Naive thymus-derived CD4-positive, alpha-beta T cell (primary cell): ENCODE measurements at regions not wholly inside any gene's neighbourhood (a gene's known extent, or its start where the extent isn't known, plus 50 kb on each side); places are given as distances from the start of the nearest gene placed in this dataset.
A peak's percentile ranks its signal among the peaks of the same experiment; 100 is the strongest.

Experiments
- ATAC-seq: fragments of 150-1000 bp; cut with Tn5 transposase; 2 replicates; pipeline ENCODE4 v1.10.0; 2021; ENCODE audit warnings: mild to moderate bottlenecking, moderate library complexity
- CTCF ChIA-PET: fragments of 350-600 bp; sonication (Branson Sonifier 250); formaldehyde crosslinking; loops from one replicate; lab custom pipeline; 2021; ENCODE audit warnings: antibody characterized with exemption; lab: Charles Lee
- POLR2A ChIA-PET: fragments of 350-600 bp; sonication (Branson Sonifier 250); formaldehyde crosslinking; loops from one replicate; lab custom pipeline; 2021; ENCODE audit warnings: antibody characterized with exemption, inconsistent platforms; lab: Charles Lee
- DNase-seq, 9 donors: peaks; one replicate each; pipeline versions ENCODE4 v3.0.0 to v3.0.0-alpha.2; 2020 to 2022; ENCODE audit warnings: mixed read lengths in 1 of 9
- H3K27ac ChIP-seq: one replicate; pipeline ENCODE4 v1.7.0; 2013; ENCODE audit warnings: mild to moderate bottlenecking, low read depth, low read length, moderate library complexity
- H3K27me3 ChIP-seq, 2 donors: one replicate each; pipeline ENCODE4 v1.7.0; 2013; ENCODE audit warnings: low read length in 2 of 2, mild to moderate bottlenecking in 2 of 2, moderate library complexity in 2 of 2; ENCODE audit not compliant: control insufficient read depth in 2 of 2, insufficient read depth in 2 of 2
- H3K36me3 ChIP-seq, 3 experiments: 1 replicate in 2 of 3; 2 replicates in 1 of 3; pipeline ENCODE4 v1.7.0; 2013; ENCODE audit warnings: low read length in 3 of 3, mild to moderate bottlenecking in 3 of 3, moderate library complexity in 1 of 3; ENCODE audit not compliant: insufficient read depth in 3 of 3, control insufficient read depth in 2 of 3
- H3K4me1 ChIP-seq, 2 donors: one replicate each; pipeline ENCODE4 v1.7.0; 2013; ENCODE audit warnings: low read length in 2 of 2, mild to moderate bottlenecking in 2 of 2, moderate library complexity in 1 of 2; ENCODE audit not compliant: control insufficient read depth in 2 of 2, insufficient read depth in 2 of 2
- H3K4me3 ChIP-seq: 2 replicates; pipeline ENCODE4 v1.7.0; 2013; ENCODE audit warnings: mild to moderate bottlenecking, low read length
- H3K9me3 ChIP-seq, 3 experiments: 1 replicate in 2 of 3; 2 replicates in 1 of 3; pipeline ENCODE4 v1.7.0; 2013; ENCODE audit warnings: low read length in 3 of 3; ENCODE audit not compliant: control insufficient read depth in 2 of 3
- H3K27ac Mint-ChIP-seq, 9 donors: one replicate each; pipeline ENCODE4 v1.8.0; 2020 to 2022; ENCODE audit warnings: mixed read lengths in 9 of 9, mild to moderate bottlenecking in 8 of 9, moderate library complexity in 5 of 9, inconsistent platforms in 2 of 9
- H3K27me3 Mint-ChIP-seq, 5 donors: one replicate each; pipeline ENCODE4 v1.8.0; 2021 to 2022; ENCODE audit warnings: mixed read lengths in 5 of 5, mild to moderate bottlenecking in 1 of 5
- H3K36me3 Mint-ChIP-seq, 5 donors: one replicate each; pipeline ENCODE4 v1.8.0; 2020 to 2022; ENCODE audit warnings: mixed read lengths in 5 of 5, mild to moderate bottlenecking in 3 of 5, inconsistent platforms in 1 of 5
- H3K4me1 Mint-ChIP-seq, 7 donors: one replicate each; pipeline ENCODE4 v1.8.0; 2020 to 2022; ENCODE audit warnings: mixed read lengths in 7 of 7, mild to moderate bottlenecking in 3 of 7, inconsistent platforms in 1 of 7
- H3K4me3 Mint-ChIP-seq, 10 donors: one replicate each; pipeline ENCODE4 v1.8.0; 2020 to 2022; ENCODE audit warnings: mild to moderate bottlenecking in 10 of 10, mixed read lengths in 10 of 10, moderate library complexity in 6 of 10, inconsistent platforms in 2 of 10
- H3K9me3 Mint-ChIP-seq, 11 donors: one replicate each; pipeline ENCODE4 v1.8.0; 2020 to 2022; ENCODE audit warnings: mixed read lengths in 11 of 11, mild to moderate bottlenecking in 4 of 11, inconsistent platforms in 1 of 11, moderate library complexity in 1 of 11
- intact Hi-C, 2 donors: fragments of 100-400 bp; cut with micrococcal nuclease; formaldehyde crosslinking; loops; one replicate each; pipeline ENCODE4 v1.15.1; 2023

GRCh38 chr7:116353647-116354046 is 143.3 kb downstream of the TES start:
- ATAC-seq (no peak), DNase-seq (no peak)
- ChIA-PET CTCF (no interaction called here), POLR2A (no interaction called here)
- intact Hi-C loops: no loop called here
- H3K9me3 Mint-ChIP-seq: peaks cover 0 to 2% (median 0%) of the 10 kb centered on the region in 11 donors
- no peaks in the 10 kb centered on the region for H3K4me1 Mint-ChIP-seq
- no peak overlapping the region for H3K27ac ChIP-seq
- no peak overlapping the region for H3K27ac Mint-ChIP-seq
- H3K36me3 Mint-ChIP-seq: no peaks in the 10 kb centered on the region
- H3K4me3 Mint-ChIP-seq: no peak overlapping the region
- no peaks in the 10 kb centered on the region for H3K9me3 ChIP-seq
- peaks cover 9 to 27% (median 11%) of the 10 kb centered on the region in 5 donors for H3K27me3 Mint-ChIP-seq
- no peak overlapping the region for H3K4me3 ChIP-seq
- no peaks in the 10 kb centered on the region for H3K27me3 ChIP-seq
- no peaks in the 10 kb centered on the region for H3K4me1 ChIP-seq
- H3K36me3 ChIP-seq: no peaks in the 10 kb centered on the region

GRCh38 chr7:116354171-116354545 is 143.8 kb downstream of the TES start:
- Mint-ChIP-seq H3K27me3 (peaks cover 5 to 22% (median 9%) of the 10 kb centered on the region in 5 donors), H3K4me1 (no peaks in the 10 kb centered on the region), H3K27ac (no peak overlapping the region), H3K9me3 (peaks cover 0 to 2% (median 0%) of the 10 kb centered on the region in 11 donors), H3K4me3 (no peak overlapping the region), H3K36me3 (no peaks in the 10 kb centered on the region)
- Histone ChIP-seq H3K4me1 (no peaks in the 10 kb centered on the region), H3K9me3 (no peaks in the 10 kb centered on the region), H3K27me3 (no peaks in the 10 kb centered on the region), H3K27ac (no peak overlapping the region), H3K4me3 (no peak overlapping the region), H3K36me3 (no peaks in the 10 kb centered on the region)
- ChIA-PET CTCF (no interaction called here), POLR2A (no interaction called here)
- DNase-seq (no peak), ATAC-seq (no peak)
- intact Hi-C loops: no loop called here

GRCh38 chr7:116354546-116355423 is 144.4 kb downstream of the TES start:
- Histone ChIP-seq H3K4me1 (no peaks in the 10 kb centered on the region), H3K27me3 (no peaks in the 10 kb centered on the region), H3K9me3 (no peaks in the 10 kb centered on the region), H3K27ac (no peak overlapping the region), H3K36me3 (no peaks in the 10 kb centered on the region), H3K4me3 (no peak overlapping the region)
- Mint-ChIP-seq H3K4me1 (no peaks in the 10 kb centered on the region), H3K4me3 (no peak overlapping the region), H3K36me3 (no peaks in the 10 kb centered on the region), H3K27ac (peak overlapping the region in 2 of 9 donors; percentile 36 to 65), H3K27me3 (peaks cover 5 to 21% (median 9%) of the 10 kb centered on the region in 5 donors), H3K9me3 (peaks cover 0 to 2% (median 0%) of the 10 kb centered on the region in 11 donors)
- intact Hi-C loops: no loop called here
- CTCF ChIA-PET: no interaction called here
- ATAC-seq (no peak), DNase-seq (no peak)
- POLR2A ChIA-PET: no interaction called here

- Histone ChIP-seq H3K4me1 (no peaks in the 10 kb centered on the region), H3K27ac (no peak overlapping the region), H3K9me3 (no peaks in the 10 kb centered on the region), H3K27me3 (no peaks in the 10 kb centered on the region), H3K36me3 (no peaks in the 10 kb centered on the region), H3K4me3 (no peak overlapping the region)
- peaks cover 5 to 21% (median 9%) of the 10 kb centered on the region in 5 donors for H3K27me3 Mint-ChIP-seq
- POLR2A ChIA-PET: no interaction called here
- ATAC-seq (no peak), DNase-seq (no peak)
- H3K9me3 Mint-ChIP-seq: peaks cover 0 to 2% (median 0%) of the 10 kb centered on the region in 11 donors
- CTCF ChIA-PET: no interaction called here
- no peaks in the 10 kb centered on the region for H3K36me3 Mint-ChIP-seq
- H3K4me3 Mint-ChIP-seq: no peak overlapping the region
- H3K4me1 Mint-ChIP-seq: no peaks in the 10 kb centered on the region
- intact Hi-C loops: no loop called here
- H3K27ac Mint-ChIP-seq: no peak overlapping the region
Observed at GRCh38 chr7:116355424-116355765, 144.1 kb upstream of the CAV2 start.

GRCh38 chr7:116356333-116356965 is 143.1 kb upstream of the CAV2 start:
- Mint-ChIP-seq H3K4me3 (no peak overlapping the region), H3K27me3 (peaks cover 5 to 21% (median 9%) of the 10 kb centered on the region in 5 donors), H3K9me3 (peaks cover 0 to 5% (median 0%) of the 10 kb centered on the region in 11 donors), H3K36me3 (no peaks in the 10 kb centered on the region), H3K4me1 (no peaks in the 10 kb centered on the region), H3K27ac (no peak overlapping the region)
- ATAC-seq (no peak), DNase-seq (no peak)
- no peak overlapping the region for H3K27ac ChIP-seq
- no peaks in the 10 kb centered on the region for H3K36me3 ChIP-seq
- ChIA-PET POLR2A (no interaction called here), CTCF (no interaction called here)
- no peaks in the 10 kb centered on the region for H3K9me3 ChIP-seq
- intact Hi-C loops: no loop called here
- no peaks in the 10 kb centered on the region for H3K4me1 ChIP-seq
- no peak overlapping the region for H3K4me3 ChIP-seq
- no peaks in the 10 kb centered on the region for H3K27me3 ChIP-seq

- no peaks in the 10 kb centered on the region for H3K36me3 Mint-ChIP-seq
- intact Hi-C loops: no loop called here
- Histone ChIP-seq H3K27ac (no peak overlapping the region), H3K9me3 (no peaks in the 10 kb centered on the region), H3K4me3 (no peak overlapping the region), H3K27me3 (no peaks in the 10 kb centered on the region), H3K36me3 (no peaks in the 10 kb centered on the region), H3K4me1 (no peaks in the 10 kb centered on the region)
- DNase-seq (no peak), ATAC-seq (no peak)
- H3K27ac Mint-ChIP-seq: no peak overlapping the region
- peaks cover 5 to 21% (median 9%) of the 10 kb centered on the region in 5 donors for H3K27me3 Mint-ChIP-seq
- no peaks in the 10 kb centered on the region for H3K4me1 Mint-ChIP-seq
- peaks cover 0 to 5% (median 0%) of the 10 kb centered on the region in 11 donors for H3K9me3 Mint-ChIP-seq
- no peak overlapping the region for H3K4me3 Mint-ChIP-seq
- ChIA-PET CTCF (no interaction called here), POLR2A (no interaction called here)
Observed at GRCh38 chr7:116356979-116357378, 142.6 kb upstream of the CAV2 start.
